ENCODE measurements at regions not wholly inside any gene's neighbourhood (a gene's known extent, or its start where the extent isn't known, plus 50 kb on each side); places are given as distances from the start of the nearest gene placed in this dataset.

- TF ChIP-seq CTCF (IDR thresholded peaks at IDR 0.05; ENCODE audit: low read depth, low read length, poor library complexity, severe bottlenecking) (no peak), EZH2phosphoT487 (IDR thresholded peaks at IDR 0.05; ENCODE audit: borderline replicate concordance, low read length) (no peak)
These were observed 319.6 kb upstream of the CDH11 start for GRCh38 chr16:65441501-65441900.

Data from DOHH2 (cell line).